GM21381 (cell line): ENCODE measurements at regions not wholly inside any gene's neighbourhood (a gene's known extent, or its start where the extent isn't known, plus 50 kb on each side); places are given as distances from the start of the nearest gene placed in this dataset.
A peak's percentile ranks its signal among the peaks of the same experiment; 100 is the strongest.

ENCODE experiments used
- ATAC-seq: cut with Tn5 transposase; IDR thresholded peaks from one replicate; pipeline ENCODE4 v1.9.1; 2021; ENCODE audit warnings: mild to moderate bottlenecking, moderate library complexity; ENCODE audit not compliant: unreplicated experiment

DNA sequence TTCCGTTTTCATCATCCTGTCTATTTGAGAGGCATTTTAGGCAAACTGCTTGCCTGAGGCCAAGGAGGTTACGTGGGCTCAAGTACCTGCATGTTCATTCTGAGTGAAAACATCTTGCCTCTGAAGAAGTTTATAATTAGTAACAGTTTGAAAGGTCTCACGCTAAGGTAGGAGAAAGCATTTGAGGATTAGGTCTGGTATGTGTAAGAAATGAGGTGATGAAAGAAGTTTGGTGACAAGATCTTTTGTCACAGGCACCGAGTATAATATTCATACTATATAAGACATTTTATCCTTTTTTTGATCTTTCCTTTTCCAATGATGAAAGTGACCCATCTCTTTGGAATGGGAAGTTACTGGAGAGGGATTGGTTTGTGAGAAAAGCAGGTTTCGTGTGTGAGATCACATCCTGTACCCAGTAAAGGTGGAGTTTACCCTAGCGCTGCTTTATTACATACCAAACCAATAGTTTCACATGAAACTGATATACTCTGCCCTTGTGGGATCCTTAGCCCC, 98.7 kb upstream of the PDC start:
- ATAC-seq = no peak

DNA sequence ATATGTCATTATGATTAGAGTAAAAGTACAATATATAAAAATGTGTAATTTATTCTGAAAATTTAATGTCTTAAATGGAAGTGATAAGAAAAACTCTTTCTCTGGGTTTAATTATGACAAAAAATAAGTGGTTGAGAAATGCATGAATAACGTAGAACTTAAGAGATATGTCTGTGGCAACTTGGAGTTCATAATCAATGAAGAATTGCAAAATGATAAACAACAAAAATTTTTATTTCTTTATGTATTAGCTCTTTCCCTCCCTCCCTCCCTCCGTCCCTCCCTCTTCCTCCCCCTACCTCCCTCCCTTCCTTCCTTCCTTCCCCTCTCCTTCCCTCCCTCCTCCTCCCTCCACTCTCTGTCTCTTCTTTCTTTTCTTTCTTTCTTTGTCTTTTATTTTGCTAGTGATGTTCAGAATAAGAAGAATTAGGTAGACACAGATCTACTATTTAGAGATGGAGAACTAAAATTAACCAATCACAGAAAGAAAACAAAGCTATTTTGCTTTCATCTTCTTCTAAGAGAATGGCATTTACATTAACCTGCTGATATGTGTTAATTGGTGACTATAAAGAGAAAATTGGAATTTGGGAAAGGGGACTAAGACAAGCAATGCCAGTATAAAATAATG, 96.3 kb upstream of the PDC start:
- ATAC-seq = no peak

DNA sequence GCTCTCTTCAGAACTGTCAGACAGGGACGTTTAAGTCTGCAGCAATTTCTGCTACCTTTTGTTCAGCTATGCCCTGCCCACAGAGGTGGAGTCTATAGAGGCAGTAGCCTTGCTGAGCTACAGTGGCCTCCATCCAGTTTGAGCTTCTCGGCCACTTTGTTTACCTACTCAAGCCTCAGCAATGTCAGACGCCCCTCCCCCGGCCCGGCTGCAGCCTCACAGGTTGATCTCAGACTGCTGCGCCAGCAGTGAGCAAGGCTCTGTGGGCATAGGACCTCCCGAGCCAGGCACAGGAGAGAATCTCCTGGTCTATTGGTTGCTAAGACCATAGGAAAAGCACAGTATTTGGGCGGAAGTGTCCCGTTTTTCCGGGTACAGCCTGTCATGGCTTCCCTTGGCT, 89.9 kb upstream of the PDC start:
- no peak for ATAC-seq

DNA sequence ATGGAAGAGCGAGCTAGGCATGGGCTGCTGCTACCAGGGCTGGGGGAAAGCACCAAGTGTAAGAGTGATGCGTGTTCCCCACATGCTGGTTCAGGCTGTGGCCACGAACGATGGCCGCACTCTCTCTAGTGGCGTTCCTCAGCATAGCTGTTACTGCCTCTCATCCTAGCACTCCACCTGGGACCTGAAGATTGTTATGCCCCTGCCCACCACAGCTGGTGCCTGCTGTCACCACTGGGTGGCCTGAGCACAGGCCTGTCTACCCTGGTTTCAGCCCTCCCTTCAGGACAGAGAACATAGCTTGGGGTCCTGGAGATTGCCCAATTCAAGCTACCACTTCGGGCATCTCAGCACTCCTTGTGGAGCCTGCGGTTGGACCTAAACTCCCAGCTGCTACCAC, 80.1 kb upstream of the PDC start:
- no peak for ATAC-seq

DNA sequence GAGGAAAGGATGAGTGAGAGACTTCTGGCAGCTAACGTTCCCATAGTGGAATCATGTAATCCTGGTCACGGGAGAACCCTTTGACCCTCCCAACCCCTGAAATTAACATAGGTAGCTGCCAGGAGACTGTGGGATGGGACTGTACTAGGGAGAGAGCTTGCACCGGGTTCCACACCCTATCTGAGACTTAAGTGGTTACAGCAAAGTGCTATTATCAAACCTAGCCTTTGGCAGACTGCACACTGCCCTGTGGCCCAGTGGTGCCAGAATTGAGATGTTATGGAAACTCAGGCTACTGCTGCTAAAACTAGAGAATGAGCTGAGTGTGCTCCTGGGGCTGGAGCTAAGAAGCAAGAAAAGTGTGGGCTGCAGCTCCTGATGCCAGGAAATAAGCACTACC, 79.6 kb upstream of the PDC start:
- no peak for ATAC-seq

DNA sequence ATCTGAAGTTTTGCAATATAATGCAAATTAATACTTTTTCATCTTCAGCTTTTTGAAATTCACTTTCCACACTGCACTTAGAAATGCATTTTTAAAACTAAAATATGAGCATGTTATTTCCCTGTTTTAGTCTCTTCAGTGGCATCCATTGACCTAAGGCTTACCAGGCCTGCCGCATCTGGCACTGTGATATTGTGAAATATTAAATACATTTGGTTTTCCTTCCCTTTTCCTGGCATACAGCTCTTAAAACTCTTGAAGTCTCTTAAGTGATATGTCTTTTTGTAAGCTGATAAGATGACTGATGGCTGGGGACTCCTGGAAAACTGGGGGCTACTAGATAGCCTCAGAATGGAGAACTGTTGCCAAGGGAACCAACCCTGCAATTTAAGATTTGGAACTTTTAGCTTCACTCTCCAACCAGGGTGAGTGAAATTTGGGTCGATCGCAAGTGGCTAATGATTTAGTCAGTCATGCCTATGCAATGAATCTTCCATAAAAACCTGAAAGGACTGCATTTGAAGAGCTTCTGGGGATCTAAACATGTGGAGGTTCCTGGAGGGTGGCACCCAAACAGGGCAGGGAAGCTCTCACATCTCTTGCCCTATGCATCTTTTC, 75.5 kb upstream of the PDC start:
- ATAC-seq = no peak

DNA sequence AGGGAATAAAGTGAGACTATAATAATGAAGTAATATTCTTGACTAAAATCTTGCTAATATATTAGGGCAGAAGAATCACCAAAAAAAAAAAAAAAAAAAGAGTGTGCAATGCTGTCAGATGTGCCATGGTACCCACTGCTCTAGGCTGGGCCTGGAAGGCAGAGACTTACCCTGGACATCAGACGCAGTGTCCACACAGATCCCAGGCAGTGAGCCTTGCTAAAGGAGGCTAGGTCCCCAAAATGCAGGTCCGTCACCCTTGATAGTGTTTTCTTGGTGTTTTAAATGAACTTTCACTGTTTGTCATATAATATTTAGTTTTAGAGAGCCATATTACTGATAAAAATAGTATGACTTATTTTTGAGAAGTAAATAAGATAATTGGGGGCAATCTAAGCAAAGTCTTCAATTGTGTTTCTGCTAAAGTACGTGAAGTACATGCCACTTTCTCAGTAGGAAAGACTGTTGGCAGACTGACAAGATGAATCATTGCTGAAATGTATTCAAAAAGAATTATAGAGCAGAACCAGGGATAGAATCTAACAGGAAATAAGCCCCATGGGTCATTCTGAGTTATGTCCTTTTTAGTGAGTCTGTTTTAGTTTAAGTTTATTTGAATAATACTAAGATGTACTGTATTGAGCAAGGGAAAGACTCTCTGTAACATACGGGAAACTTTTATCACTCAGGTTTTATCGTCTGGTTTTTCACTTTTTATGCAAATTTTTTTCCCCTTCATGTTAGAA, 74.6 kb upstream of the PDC start:
- no peak for ATAC-seq

DNA sequence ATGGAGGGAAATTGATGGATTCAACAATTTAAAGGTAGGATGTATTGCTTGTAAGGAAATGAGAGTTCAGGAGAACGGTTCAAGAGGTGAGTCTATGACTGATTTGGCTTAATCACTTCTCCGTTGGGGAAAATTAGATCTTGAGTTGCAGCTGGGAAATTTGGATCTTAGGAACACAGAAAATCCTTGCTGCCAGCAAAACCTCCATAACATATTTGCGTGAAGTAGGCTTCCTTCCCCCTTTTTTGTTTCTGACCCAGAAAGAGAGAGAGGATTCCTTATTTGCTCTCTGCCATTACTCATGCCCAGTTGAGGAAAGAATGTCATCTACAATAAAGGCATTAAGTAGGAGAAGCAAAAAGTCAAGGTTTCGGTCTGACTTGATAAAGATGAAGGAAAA, 73.5 kb upstream of the PDC start:
- no peak for ATAC-seq

DNA sequence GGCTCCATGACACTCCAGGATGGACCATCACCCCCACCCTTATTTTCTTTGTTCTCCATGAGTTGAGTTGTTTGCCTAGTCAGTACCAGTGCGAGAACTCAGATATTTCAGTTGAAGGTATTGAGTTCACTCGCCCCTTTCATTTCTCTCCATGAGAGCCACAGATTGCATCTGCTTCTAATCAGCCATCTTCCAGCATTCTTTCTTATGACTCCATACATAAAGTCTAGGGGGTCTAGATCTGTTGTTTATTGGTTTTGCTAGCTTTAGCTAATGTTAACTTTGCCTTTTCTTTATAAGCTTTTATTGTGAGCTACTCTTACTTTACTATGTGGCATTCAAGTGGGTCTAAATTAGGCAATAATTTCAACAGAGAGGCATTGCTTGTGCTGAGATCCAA, 71.6 kb upstream of the PDC start:
- ATAC-seq = no peak

DNA sequence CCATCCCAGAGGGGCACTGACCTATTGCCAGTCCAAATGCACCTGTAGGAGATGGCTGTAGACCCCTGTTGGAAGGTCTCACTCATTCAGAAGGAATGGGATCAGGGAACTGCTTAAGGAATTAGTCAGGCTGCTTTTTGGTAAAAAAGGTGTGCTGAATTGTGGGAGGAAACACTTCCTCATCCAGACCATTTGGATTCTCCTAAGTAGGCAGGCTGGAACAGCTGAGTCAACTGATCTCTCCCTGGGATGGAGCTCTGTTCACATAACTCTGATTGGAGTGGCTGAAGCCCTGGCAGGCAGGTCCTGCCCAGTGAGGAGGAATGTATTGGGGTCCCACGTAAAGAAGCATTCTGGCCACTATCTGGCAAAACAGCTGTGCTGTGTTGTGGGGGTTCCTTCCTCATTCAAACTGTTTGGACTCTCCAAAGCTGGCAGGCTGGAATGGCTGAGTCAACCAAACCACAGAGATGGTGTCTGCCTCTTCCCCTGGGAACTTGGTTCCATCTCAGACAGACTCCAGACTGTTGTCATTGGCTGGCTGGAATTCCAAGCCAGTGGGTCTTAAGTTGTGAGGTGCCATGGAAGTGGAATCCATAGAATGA, 70.7 kb upstream of the PDC start:
- ATAC-seq = no peak

DNA sequence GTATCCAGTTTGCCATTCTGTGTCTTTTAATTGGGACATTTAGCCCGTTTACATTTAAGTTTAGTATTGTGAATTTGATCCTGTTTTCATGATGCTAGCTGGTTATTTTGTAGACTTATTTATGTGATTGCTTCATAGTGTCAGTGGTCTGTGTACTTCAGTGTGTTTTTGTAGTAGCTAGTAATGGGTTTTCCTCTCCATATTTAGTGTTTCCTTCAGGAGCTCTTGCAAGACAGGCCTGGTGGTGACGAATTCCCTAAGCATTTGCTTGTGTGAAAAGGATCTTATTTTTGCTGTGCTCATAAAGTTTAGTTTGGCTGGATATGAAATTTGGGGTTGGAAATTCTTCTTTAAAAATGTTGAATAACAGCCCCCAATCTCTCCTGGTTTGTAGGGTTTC, 69.2 kb upstream of the PDC start:
- no peak for ATAC-seq

DNA sequence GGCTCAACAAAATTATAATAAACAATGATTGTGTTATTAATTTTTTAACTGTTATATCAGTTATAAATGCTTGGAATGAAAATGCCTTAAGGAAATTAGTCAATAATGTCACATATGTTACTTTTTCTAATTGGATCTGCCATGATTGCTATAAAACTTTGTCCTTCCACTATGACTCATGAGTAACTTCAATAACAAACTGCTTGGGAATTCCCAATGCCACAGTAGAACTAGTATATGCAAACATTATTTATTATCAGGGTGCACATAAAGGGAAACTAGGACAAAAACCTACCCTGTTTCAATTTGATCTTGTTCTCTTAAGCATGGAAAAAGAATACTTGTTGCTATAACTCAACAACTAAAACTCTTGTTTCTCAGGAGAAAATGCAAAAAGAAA, 59.1 kb upstream of the PDC start:
- ATAC-seq = no peak

DNA sequence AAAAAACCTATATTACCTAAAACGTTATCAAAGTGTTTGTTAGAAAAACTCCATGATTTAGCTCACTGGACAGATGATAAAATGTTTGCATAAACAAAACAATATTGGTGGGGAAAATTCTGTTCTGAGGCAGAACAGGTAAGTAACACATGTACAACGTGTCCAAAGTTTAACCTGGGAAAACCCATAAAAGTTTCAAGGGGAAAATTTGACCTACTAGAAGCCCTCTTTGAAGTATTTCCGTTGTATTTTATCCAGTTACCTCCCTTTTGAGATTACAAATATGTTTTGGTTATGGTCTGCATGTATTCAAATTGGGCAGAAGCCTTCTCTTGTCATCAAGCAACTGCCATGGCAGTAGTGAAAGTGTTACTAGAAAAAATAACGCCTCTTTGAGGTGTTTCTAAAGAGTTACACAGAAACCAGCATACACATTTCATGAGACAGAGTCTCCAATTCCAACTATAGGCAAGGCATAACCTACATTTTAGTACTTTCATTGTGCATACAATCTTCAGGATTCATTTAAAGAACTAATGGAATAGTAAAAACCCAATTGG, 58.0 kb upstream of the PDC start:
- ATAC-seq = peak; percentile 63

DNA sequence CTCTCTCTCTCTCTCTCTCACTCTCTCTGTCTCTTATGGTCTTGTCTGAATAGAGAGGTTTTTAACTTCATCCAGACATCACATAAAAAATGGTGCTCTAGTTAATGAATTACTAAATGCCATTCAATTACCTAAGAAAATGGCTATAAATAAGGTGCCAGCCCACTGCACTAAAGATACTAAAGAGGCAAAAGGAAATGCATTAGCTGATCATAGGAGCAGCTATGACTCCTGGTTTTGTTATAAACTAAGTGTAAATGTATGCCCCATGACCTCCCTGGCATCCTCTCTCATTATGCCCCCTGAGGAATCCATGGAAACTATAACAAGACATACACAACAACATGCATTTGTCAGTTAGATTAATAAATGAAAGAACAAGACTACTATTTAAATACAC, 57.5 kb upstream of the PDC start:
- no peak for ATAC-seq

DNA sequence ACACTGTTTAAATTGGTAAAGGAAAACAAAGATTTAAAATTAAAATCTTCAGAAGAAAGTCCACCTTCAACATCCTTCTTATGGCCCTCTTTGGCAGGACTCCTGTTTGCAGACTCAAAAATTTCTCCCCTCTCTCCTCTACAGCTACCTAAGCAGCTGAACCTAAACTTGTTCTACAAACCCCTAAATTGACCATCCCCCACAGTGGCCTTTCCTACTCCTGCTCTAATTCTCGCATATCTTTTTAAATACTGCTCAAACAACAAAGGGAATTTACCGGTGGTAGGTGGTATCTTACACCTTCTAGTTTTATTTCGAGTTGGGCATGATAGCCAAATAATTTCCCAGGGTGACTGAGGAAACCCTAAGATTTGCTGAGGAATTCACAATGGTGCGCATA, 53.5 kb upstream of the PDC start:
- no peak for ATAC-seq

DNA sequence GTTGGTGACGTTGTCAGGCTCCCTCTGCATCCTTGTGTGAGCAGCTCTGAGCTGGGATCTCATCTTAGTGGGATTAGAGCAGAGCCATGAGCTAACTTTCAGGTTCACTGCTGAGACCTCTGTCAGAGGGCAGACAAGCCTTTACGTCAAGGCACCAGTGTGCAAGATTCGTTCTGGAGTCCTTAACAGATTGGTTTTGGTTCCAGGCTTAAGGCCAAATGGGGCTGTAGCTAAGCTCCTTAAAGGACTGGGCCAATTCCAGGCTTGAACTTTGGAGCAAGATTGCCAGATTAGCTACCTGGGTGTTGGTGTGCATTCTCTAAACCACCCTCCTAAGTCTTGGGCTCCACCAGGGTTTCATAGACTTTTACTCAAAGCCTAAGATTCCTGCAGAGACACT, 52.6 kb upstream of the PDC start:
- no peak for ATAC-seq

DNA sequence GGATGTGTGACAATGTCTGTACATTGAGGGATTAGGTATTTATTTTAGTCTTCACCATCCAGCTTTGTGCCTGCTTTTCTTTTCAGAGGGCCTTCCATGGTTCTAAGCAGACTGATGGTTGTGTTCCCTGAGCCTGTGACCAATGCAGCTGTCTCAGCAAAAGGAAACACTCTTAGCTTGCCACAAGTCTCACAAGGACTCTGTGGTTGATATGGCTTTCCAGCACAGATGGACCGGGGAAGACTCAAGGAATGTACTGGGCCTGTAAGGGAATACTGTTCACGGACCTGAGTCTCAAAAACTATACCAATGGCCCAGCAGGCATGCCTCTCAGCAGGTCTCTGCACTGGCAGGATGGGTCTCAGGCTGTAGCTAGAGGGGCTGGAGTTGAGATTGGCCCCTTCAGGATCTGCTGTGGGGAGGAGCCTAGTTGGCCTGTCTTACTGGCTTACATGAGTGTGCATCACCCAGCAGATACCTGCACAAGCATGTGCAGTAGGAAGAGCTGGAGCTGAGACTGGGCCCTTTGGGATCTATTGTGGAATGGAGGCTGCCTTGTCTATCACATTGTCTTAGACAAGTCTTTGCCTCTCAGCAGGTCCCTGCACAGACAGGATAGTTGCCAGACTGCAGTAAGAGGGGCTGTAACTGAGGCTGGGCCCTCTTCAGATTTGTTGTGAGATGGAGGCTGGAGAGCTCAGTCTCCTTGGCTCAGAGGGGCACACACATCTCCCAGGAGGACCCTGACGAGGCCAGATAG, 52.0 kb upstream of the PDC start:
- no peak for ATAC-seq

DNA sequence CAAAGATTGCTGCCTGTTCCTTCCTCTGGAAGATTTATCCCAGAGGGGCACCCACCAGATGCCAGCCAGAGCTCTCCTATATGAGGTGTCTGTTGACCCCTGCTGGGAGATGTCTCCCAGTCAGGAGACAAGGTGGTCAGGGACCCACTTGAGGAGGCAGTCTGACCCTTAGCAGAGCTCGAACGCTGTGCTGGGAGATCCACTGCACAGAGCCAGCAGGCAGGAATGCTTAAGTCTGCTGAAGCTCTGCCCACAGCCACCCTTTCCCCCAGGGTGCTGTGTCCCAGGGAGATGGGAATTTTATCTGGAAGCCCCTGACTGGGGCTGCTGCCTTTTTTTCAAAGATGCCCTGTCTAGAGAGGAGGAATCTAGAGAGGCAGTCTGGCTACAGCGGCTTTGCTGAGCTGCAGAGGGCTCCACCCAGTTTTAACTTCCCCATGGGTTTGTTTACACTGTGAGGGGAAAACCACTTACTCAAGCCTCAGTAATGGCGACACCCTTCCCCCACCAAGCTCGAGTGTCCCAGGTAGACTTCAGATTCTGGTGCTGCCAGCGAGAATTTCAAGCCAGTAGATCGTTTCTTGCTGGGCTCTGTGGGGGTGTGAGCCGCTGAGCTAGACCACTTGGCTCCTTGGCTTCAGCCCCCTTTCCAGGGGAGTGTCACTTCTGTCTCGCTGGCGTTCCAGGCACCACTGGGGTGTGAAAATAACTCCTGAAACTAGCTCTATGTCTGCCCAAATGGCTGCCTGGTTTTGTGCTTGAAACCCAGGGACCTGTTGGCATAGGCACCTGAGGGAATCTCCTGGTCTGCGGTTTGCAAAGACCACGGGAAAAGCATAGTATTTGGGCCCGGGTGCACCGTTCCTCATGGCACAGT, 51.1 kb upstream of the PDC start:
- peak; percentile 88 for ATAC-seq
